ENCODE measurements at regions not wholly inside any gene's neighbourhood (a gene's known extent, or its start where the extent isn't known, plus 50 kb on each side); places are given as distances from the start of the nearest gene placed in this dataset.
"Not testable (repeated sequence)": the region's sequence is repeated elsewhere in the genome, so short reads cannot be mapped to it uniquely, and the experiment has no call there.

GRCh38 chr15:87755226-87755625, 501.3 kb downstream of the NTRK3 start:
- no peak for DNase-seq (ENCODE audit: low read depth)

GRCh38 chr15:87753539-87753938, 503.0 kb downstream of the NTRK3 start:
- no peak overlapping the region for H3K4me3 ChIP-seq (ENCODE audit: low read depth, low read length)
- DNase-seq (ENCODE audit: low read depth), result no peak

More at GRCh38 chr15:87755226-87755625, 501.3 kb downstream of the NTRK3 start:
- H3K4me3 ChIP-seq (ENCODE audit: low read depth, low read length), result no peak overlapping the region

- DNase-seq (ENCODE audit: low read depth), result peak; percentile 64
- H3K4me3 ChIP-seq (ENCODE audit: low read depth, low read length), result no peak overlapping the region
Observed at GRCh38 chr15:87752250-87752951, 504.1 kb downstream of the NTRK3 start.

- no peak for DNase-seq (ENCODE audit: low read depth)
- H3K4me3 ChIP-seq (ENCODE audit: low read depth, low read length), result no peak overlapping the region
Observed at GRCh38 chr15:87748483-87748882, 508.1 kb downstream of the NTRK3 start.

- H3K4me3 ChIP-seq (ENCODE audit: low read depth, low read length), result no peak overlapping the region
Observed at GRCh38 chr15:87747087-87747486, 509.5 kb downstream of the NTRK3 start.

GRCh38 chr15:87746333-87746732, 510.2 kb downstream of the NTRK3 start:
- no peak for DNase-seq (ENCODE audit: low read depth)
- H3K4me3 ChIP-seq (ENCODE audit: low read depth, low read length), result no peak overlapping the region

More at GRCh38 chr15:87747087-87747486, 509.5 kb downstream of the NTRK3 start:
- no peak for DNase-seq (ENCODE audit: low read depth)

GRCh38 chr15:87744815-87745214, 511.7 kb downstream of the NTRK3 start:
- H3K4me3 ChIP-seq (ENCODE audit: low read depth, low read length), result no peak overlapping the region
- no peak for DNase-seq (ENCODE audit: low read depth)

- no peak overlapping the region for H3K4me3 ChIP-seq (ENCODE audit: low read depth, low read length)
- DNase-seq (ENCODE audit: low read depth), result no peak
Observed at GRCh38 chr15:87743562-87743961, 513.0 kb downstream of the NTRK3 start.

- H3K4me3 ChIP-seq (ENCODE audit: low read depth, low read length), result no peak overlapping the region
- no peak for DNase-seq (ENCODE audit: low read depth)
Observed at GRCh38 chr15:87741350-87741749, 515.2 kb downstream of the NTRK3 start.

- no peak for DNase-seq (ENCODE audit: low read depth)
- H3K4me3 ChIP-seq (ENCODE audit: low read depth, low read length), result no peak overlapping the region
Observed at GRCh38 chr15:87740655-87741344, 515.7 kb downstream of the NTRK3 start.

- H3K4me3 ChIP-seq (ENCODE audit: low read depth, low read length), result no peak overlapping the region
- no peak for DNase-seq (ENCODE audit: low read depth)
Observed at GRCh38 chr15:87739866-87740265, 516.7 kb downstream of the NTRK3 start.

GRCh38 chr15:87739081-87739480, 517.5 kb downstream of the NTRK3 start:
- DNase-seq (ENCODE audit: low read depth), result no peak

GRCh38 chr15:87737460-87737859, 519.1 kb downstream of the NTRK3 start:
- not testable (repeated sequence) for DNase-seq (ENCODE audit: low read depth); H3K4me3 ChIP-seq (ENCODE audit: low read depth, low read length)

More at GRCh38 chr15:87739081-87739480, 517.5 kb downstream of the NTRK3 start:
- no peak overlapping the region for H3K4me3 ChIP-seq (ENCODE audit: low read depth, low read length)

- DNase-seq (ENCODE audit: low read depth), result no peak
- no peak overlapping the region for H3K4me3 ChIP-seq (ENCODE audit: low read depth, low read length)
Observed at GRCh38 chr15:87736891-87737389, 519.6 kb downstream of the NTRK3 start.

- peak; percentile 19 for DNase-seq (ENCODE audit: low read depth)
- H3K4me3 ChIP-seq (ENCODE audit: low read depth, low read length), result no peak overlapping the region
Observed at GRCh38 chr15:87736401-87736800, 520.1 kb downstream of the NTRK3 start.

GRCh38 chr15:87735522-87735921, 521.0 kb downstream of the NTRK3 start:
- no peak for DNase-seq (ENCODE audit: low read depth)
- H3K4me3 ChIP-seq (ENCODE audit: low read depth, low read length), result no peak overlapping the region

- H3K4me3 ChIP-seq (ENCODE audit: low read depth, low read length), result no peak overlapping the region
- no peak for DNase-seq (ENCODE audit: low read depth)
Observed at GRCh38 chr15:87734571-87735373, 521.8 kb downstream of the NTRK3 start.

- no peak overlapping the region for H3K4me3 ChIP-seq (ENCODE audit: low read depth, low read length)
- DNase-seq (ENCODE audit: low read depth), result no peak
Observed at GRCh38 chr15:87733977-87734376, 522.6 kb downstream of the NTRK3 start.

- H3K4me3 ChIP-seq (ENCODE audit: low read depth, low read length), result no peak overlapping the region
- DNase-seq (ENCODE audit: low read depth), result no peak
Observed at GRCh38 chr15:87733541-87733941, 523.0 kb downstream of the NTRK3 start.

GRCh38 chr15:87732976-87733375, 523.6 kb downstream of the NTRK3 start:
- no peak for DNase-seq (ENCODE audit: low read depth)

More at GRCh38 chr15:87732976-87733375, 523.6 kb downstream of the NTRK3 start:
- no peak overlapping the region for H3K4me3 ChIP-seq (ENCODE audit: low read depth, low read length)
